Neural crest cell (in vitro differentiated cells): ENCODE measurements at regions not wholly inside any gene's neighbourhood (a gene's known extent, or its start where the extent isn't known, plus 50 kb on each side); places are given as distances from the start of the nearest gene placed in this dataset.

Experiments
- DNase-seq: peaks from one replicate; pipeline ENCODE4 v3.0.0; 2021; ENCODE audit warnings: low read depth, mixed read lengths, low spot score
- H3K27ac Mint-ChIP-seq: one replicate; pipeline ENCODE4 v1.8.0; 2021; ENCODE audit warnings: mild to moderate bottlenecking, mixed read lengths; ENCODE audit not compliant: unreplicated experiment
- H3K27me3 Mint-ChIP-seq: 2 replicates; pipeline ENCODE4 v1.8.0; 2021; ENCODE audit warnings: low read depth, mild to moderate bottlenecking, mixed read lengths
- H3K36me3 Mint-ChIP-seq: 2 replicates; pipeline ENCODE4 v1.8.0; 2021; ENCODE audit warnings: low read depth, mild to moderate bottlenecking, mixed read lengths
- H3K4me1 Mint-ChIP-seq: 2 replicates; pipeline ENCODE4 v1.8.0; 2021; ENCODE audit warnings: mixed read lengths
- H3K4me3 Mint-ChIP-seq: one replicate; pipeline ENCODE4 v1.8.0; 2021; ENCODE audit warnings: mild to moderate bottlenecking, mixed read lengths
- H3K9me3 Mint-ChIP-seq: 2 replicates; pipeline ENCODE4 v1.8.0; 2021; ENCODE audit warnings: mixed read lengths
- CTCF ChIP-seq: fragments of 200-600 bp; sonication (generic); conservative IDR thresholded peaks from 2 replicates; pipeline ENCODE4 v1.5.0; 2021; ENCODE audit warnings: antibody characterized with exemption, mild to moderate bottlenecking

DNA sequence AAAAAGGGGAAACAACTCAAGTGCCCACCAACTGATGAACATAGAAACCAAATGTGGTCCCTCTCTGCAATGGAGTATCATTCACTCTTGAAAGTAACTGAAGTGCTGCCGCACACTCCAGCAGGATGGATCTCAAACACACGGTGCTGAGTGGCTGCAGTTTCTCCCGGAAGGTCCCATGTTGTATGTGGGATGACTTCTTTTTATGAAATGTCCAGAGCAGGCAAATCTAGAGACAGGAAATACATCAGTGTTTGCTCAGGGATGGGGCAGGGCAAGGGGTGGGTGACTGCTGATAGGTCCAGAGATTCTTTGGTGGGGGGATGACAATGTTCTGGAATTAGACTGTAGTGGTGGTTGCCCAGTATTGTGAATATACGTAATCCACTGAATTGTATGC lies 89.9 kb upstream of the ADAMTS2 start:
- H3K4me3 Mint-ChIP-seq: no peak overlapping the region
- H3K36me3 Mint-ChIP-seq: no peaks in the 10 kb centered on the region
- H3K27ac Mint-ChIP-seq: no peak overlapping the region
- peaks cover 8% of the 10 kb centered on the region for H3K9me3 Mint-ChIP-seq
- DNase-seq: no peak
- TF ChIP-seq CTCF: no peak
- no peaks in the 10 kb centered on the region for H3K27me3 Mint-ChIP-seq
- peaks cover 9% of the 10 kb centered on the region for H3K4me1 Mint-ChIP-seq

DNA sequence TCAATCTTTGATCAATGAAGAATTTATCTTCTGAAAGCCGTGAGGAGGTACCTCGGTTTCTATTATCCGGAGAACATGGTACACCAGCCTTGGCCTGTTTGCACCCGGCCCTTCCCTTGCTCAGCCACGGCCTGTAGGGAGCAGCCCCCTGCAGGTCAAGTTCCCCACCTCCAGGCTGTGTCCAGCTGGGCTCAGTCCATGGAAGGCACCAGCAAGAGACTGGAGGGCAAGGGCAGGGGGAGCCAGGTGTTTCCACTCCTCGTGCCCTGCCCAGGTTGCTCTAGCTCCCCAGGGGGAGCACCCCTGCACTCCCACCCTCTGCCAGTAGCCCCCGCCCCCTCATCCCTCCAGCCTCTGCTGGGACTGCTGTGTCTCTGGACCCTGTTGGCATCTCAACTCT lies 87.3 kb upstream of the ADAMTS2 start:
- Mint-ChIP-seq H3K4me1 (peaks cover 9% of the 10 kb centered on the region), H3K4me3 (no peak overlapping the region), H3K27ac (no peak overlapping the region), H3K27me3 (no peaks in the 10 kb centered on the region), H3K36me3 (no peaks in the 10 kb centered on the region), H3K9me3 (peaks cover 8% of the 10 kb centered on the region)
- no peak for TF ChIP-seq CTCF
- DNase-seq: no peak

GRCh38 chr5:179431221-179431824 lies 86.1 kb upstream of the ADAMTS2 start:
- Mint-ChIP-seq H3K9me3 (peaks cover 8% of the 10 kb centered on the region), H3K27ac (no peak overlapping the region), H3K36me3 (no peaks in the 10 kb centered on the region), H3K4me3 (no peak overlapping the region), H3K27me3 (no peaks in the 10 kb centered on the region), H3K4me1 (peaks cover 5% of the 10 kb centered on the region)
- TF ChIP-seq CTCF: no peak
- DNase-seq: no peak

DNA sequence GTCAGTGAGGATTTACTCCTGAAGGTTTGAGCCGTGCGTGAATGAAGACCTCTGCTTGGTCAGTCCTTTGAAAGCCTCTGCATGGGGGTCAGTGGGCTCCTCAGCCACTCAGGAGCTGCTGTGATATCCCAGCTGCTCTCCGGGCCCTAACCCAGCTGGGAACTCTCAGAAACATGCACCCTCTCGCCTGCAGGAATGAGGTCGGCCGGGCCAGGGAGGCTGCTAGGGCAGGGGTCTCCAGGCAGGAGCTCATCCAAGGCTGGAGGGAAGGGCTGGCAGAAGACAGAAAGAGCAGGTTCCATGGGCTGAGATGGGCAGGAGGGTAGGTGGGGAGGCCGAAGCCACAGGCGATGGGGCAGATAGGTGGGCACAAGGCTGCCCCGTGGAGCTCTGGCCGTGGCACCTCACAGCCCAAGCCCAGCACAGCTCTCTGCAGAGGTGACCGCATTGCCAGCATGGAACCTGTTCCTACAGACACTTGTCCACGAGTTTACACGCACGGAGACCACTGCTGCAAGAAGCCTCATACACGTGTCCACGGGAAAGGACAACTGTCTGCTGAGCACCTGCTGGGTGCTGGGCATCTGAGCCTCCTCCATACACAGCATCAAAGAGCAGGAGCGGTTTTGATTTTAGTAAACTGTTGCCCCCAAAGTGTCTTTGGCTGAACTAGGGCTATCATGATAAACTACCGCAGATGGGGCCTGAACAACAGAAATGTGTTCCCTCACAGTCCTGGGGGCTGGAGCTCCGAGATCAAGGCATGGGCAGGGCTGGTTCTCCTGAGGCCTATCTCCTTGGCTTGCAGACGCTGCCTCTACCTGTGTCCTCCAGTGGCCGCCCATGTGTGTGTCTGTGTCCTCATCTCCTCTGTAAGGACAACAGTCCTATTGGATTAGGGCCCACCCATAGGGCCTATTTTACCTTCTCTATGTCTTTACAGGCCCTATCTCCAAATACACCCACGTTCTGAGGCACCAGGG lies 85.2 kb upstream of the ADAMTS2 start:
- peaks cover 8% of the 10 kb centered on the region for H3K9me3 Mint-ChIP-seq

GRCh38 chr5:179427676-179428056 lies 82.4 kb upstream of the ADAMTS2 start:
- no peaks in the 10 kb centered on the region for H3K36me3 Mint-ChIP-seq
- H3K27ac Mint-ChIP-seq: no peak overlapping the region
- H3K4me1 Mint-ChIP-seq: no peaks in the 10 kb centered on the region
- H3K27me3 Mint-ChIP-seq: no peaks in the 10 kb centered on the region
- H3K4me3 Mint-ChIP-seq: no peak overlapping the region
- no peak for TF ChIP-seq CTCF
- H3K9me3 Mint-ChIP-seq: no peaks in the 10 kb centered on the region
- DNase-seq: no peak

More for the DNA sequence above, 85.2 kb upstream of the ADAMTS2 start:
- H3K4me1 Mint-ChIP-seq: no peaks in the 10 kb centered on the region
- H3K4me3 Mint-ChIP-seq: no peak overlapping the region
- no peak for TF ChIP-seq CTCF
- no peak for DNase-seq
- H3K27me3 Mint-ChIP-seq: no peaks in the 10 kb centered on the region
- no peak overlapping the region for H3K27ac Mint-ChIP-seq
- H3K36me3 Mint-ChIP-seq: no peaks in the 10 kb centered on the region
